IMR-90 (cell line): ENCODE measurements at regions not wholly inside any gene's neighbourhood (a gene's known extent, or its start where the extent isn't known, plus 50 kb on each side); places are given as distances from the start of the nearest gene placed in this dataset.

Source experiments
- ATAC-seq: fragments of 200-7000 bp; cut with Tn5 transposase; 2 replicates; pipeline ENCODE4 v1.9.1; 2020; ENCODE audit warnings: low read depth, mild to moderate bottlenecking, moderate library complexity
- BruUV-seq: library from RNA; stranded (reverse); fragments of 400-500 nt; replicated peaks from 2 replicates; lab custom pipeline; 2021; lab: Mats Ljungman, UMichigan
- CTCF ChIA-PET: fragments of 300-600 bp; formaldehyde crosslinking; extraction: SDS; loops from one replicate; lab custom pipeline; 2021; ENCODE audit warnings: antibody characterized with exemption; lab: Yijun Ruan, JAX
- POLR2A ChIA-PET: fragments of 300-600 bp; sonication (Branson Sonifier 250); formaldehyde crosslinking; loops from one replicate; lab custom pipeline; 2022; ENCODE audit warnings: antibody characterized with exemption; ENCODE audit not compliant: unreplicated experiment; lab: Charles Lee
- DNase-seq: peaks from one replicate; pipeline ENCODE4 v3.0.0; 2013
- H2AFZ ChIP-seq: replicated peaks from 2 replicates; pipeline ENCODE3; 2013; ENCODE audit warnings: low read length, mild to moderate bottlenecking; ENCODE audit not compliant: poor library complexity
- H2AK5ac ChIP-seq: 2 replicates; pipeline ENCODE4 v1.6.1; 2013; ENCODE audit warnings: low read depth, low read length, inconsistent platforms
- H2AK9ac ChIP-seq: replicated peaks from 2 replicates; pipeline ENCODE3; 2013; ENCODE audit warnings: mild to moderate bottlenecking, low read depth, low read length, moderate library complexity; ENCODE audit not compliant: poor library complexity
- H2BK120ac ChIP-seq: 2 replicates; pipeline ENCODE4 v1.6.1; 2013; ENCODE audit warnings: low read depth, low read length, inconsistent platforms
- H2BK15ac ChIP-seq: 3 replicates; pipeline ENCODE4 v1.6.1; 2013; ENCODE audit warnings: low read depth, low read length, inconsistent platforms
- H2BK20ac ChIP-seq: 2 replicates; pipeline ENCODE4 v1.6.1; 2013; ENCODE audit warnings: low read depth, mild to moderate bottlenecking, inconsistent platforms, low read length, moderate library complexity
- H2BK5ac ChIP-seq: 2 replicates; pipeline ENCODE4 v1.6.1; 2013; ENCODE audit warnings: mild to moderate bottlenecking, low read depth, low read length, inconsistent platforms; ENCODE audit not compliant: poor library complexity, severe bottlenecking
- H3K14ac ChIP-seq: replicated peaks from 2 replicates; pipeline ENCODE4 v1.6.1; 2013; ENCODE audit warnings: low read depth, low read length, inconsistent platforms
- H3K18ac ChIP-seq: 2 replicates; pipeline ENCODE4 v1.6.1; 2013; ENCODE audit warnings: low read depth, low read length, control low read depth
- H3K23ac ChIP-seq: 2 replicates; pipeline ENCODE4 v1.6.1; 2013; ENCODE audit warnings: low read depth, low read length, inconsistent platforms
- H3K27ac ChIP-seq: 2 replicates; pipeline ENCODE4 v1.5.1; 2013; ENCODE audit warnings: mild to moderate bottlenecking, control low read depth, low read length; ENCODE audit not compliant: insufficient read depth
- H3K27me3 ChIP-seq: 2 replicates; pipeline ENCODE4 v1.6.1; 2013; ENCODE audit warnings: low read length; ENCODE audit not compliant: control insufficient read depth, insufficient read depth
- H3K36me3 ChIP-seq: 2 replicates; pipeline ENCODE4 v1.6.1; 2013; ENCODE audit warnings: low read length, mixed read lengths; ENCODE audit not compliant: control insufficient read depth, insufficient read depth
- H3K4ac ChIP-seq: 2 replicates; pipeline ENCODE4 v1.6.1; 2013; ENCODE audit warnings: low read depth, low read length, inconsistent platforms
- H3K4me1 ChIP-seq: 2 replicates; pipeline ENCODE4 v1.6.1; 2013; ENCODE audit warnings: low read length, mixed read lengths; ENCODE audit not compliant: control insufficient read depth, insufficient read depth
- H3K4me2 ChIP-seq: 2 replicates; pipeline ENCODE4 v1.6.1; 2013; ENCODE audit warnings: low read depth, mild to moderate bottlenecking, control low read depth, low read length, moderate library complexity
- H3K4me3 ChIP-seq: 2 replicates; pipeline ENCODE4 v1.5.1; 2013; ENCODE audit warnings: low read depth, mild to moderate bottlenecking, control low read depth, low read length, moderate library complexity; ENCODE audit not compliant: insufficient read depth
- H3K56ac ChIP-seq: 2 replicates; pipeline ENCODE4 v1.6.1; 2013; ENCODE audit warnings: low read length, inconsistent platforms; ENCODE audit not compliant: insufficient read depth; ENCODE audit errors: extremely low read depth
- H3K79me1 ChIP-seq, 2 experiments: 2 replicates each; pipeline ENCODE4 v1.6.1; 2013; ENCODE audit warnings: low read length in 2 of 2, inconsistent platforms in 1 of 2, low read depth in 1 of 2
- H3K9ac ChIP-seq: 2 replicates; pipeline ENCODE4 v1.6.1; 2013; ENCODE audit warnings: low read depth, low read length, control low read depth
- H3K9me1 ChIP-seq: 2 replicates; pipeline ENCODE4 v1.6.1; 2013; ENCODE audit warnings: low read length, inconsistent platforms; ENCODE audit not compliant: insufficient read depth
- H3K9me3 ChIP-seq: 2 replicates; pipeline ENCODE4 v1.6.1; 2013; ENCODE audit warnings: low read length; ENCODE audit not compliant: control insufficient read depth, insufficient read depth
- H4K20me1 ChIP-seq: 2 replicates; pipeline ENCODE4 v1.6.1; 2013; ENCODE audit warnings: low read length, inconsistent platforms; ENCODE audit not compliant: insufficient read depth
- H4K5ac ChIP-seq: 2 replicates; pipeline ENCODE4 v1.6.1; 2013; ENCODE audit warnings: mild to moderate bottlenecking, low read depth, low read length, control low read depth
- H4K8ac ChIP-seq, 2 experiments: 2 replicates each; pipeline ENCODE4 v1.6.1; 2013; ENCODE audit warnings: low read depth in 2 of 2, low read length in 2 of 2, control low read depth in 1 of 2, inconsistent platforms in 1 of 2
- H4K91ac ChIP-seq: 2 replicates; pipeline ENCODE4 v1.6.1; 2013; ENCODE audit warnings: low read depth, low read length, inconsistent platforms; ENCODE audit not compliant: insufficient read depth
- BHLHE40 ChIP-seq: fragments of 150-350 bp; IDR thresholded peaks from 2 replicates; pipeline ENCODE4 v1.6.1; 2016; ENCODE audit warnings: mild to moderate bottlenecking, low read depth, low read length
- CEBPB ChIP-seq: IDR thresholded peaks from 2 replicates; pipeline ENCODE4 v1.6.1; 2012; ENCODE audit warnings: low read depth, low read length, improper control_type of control experiment
- CHD1 ChIP-seq: IDR thresholded peaks from 2 replicates; pipeline ENCODE4 v1.6.1; 2012; ENCODE audit warnings: low read depth, low read length, improper control_type of control experiment
- FOS ChIP-seq: fragments of 150-350 bp; IDR thresholded peaks from 2 replicates; pipeline ENCODE4 v1.6.1; 2016; ENCODE audit warnings: low read depth, low read length
- MAFK ChIP-seq: IDR thresholded peaks from 2 replicates; pipeline ENCODE4 v1.6.1; 2012; ENCODE audit warnings: low read depth, low read length, improper control_type of control experiment
- MAZ ChIP-seq: IDR thresholded peaks from 2 replicates; pipeline ENCODE4 v1.6.1; 2012; ENCODE audit warnings: low read depth, mild to moderate bottlenecking, low read length, improper control_type of control experiment, moderate library complexity, borderline replicate concordance
- MXI1 ChIP-seq: IDR thresholded peaks from 2 replicates; pipeline ENCODE4 v1.6.1; 2012; ENCODE audit warnings: low read depth, mild to moderate bottlenecking, low read length, moderate library complexity, borderline replicate concordance
- NFE2L2 ChIP-seq: fragments of 150-350 bp; IDR thresholded peaks from 2 replicates; pipeline ENCODE4 v1.6.1; 2016; ENCODE audit warnings: low read depth, mild to moderate bottlenecking, low read length
- POLR2A ChIP-seq: IDR thresholded peaks from 2 replicates; pipeline ENCODE4 v1.6.1; 2012; ENCODE audit warnings: mild to moderate bottlenecking, low read depth, low read length
- RAD21 ChIP-seq: IDR thresholded peaks from 2 replicates; pipeline ENCODE4 v1.6.1; 2012; ENCODE audit warnings: low read length, improper control_type of control experiment
- RCOR1 ChIP-seq: IDR thresholded peaks from 2 replicates; pipeline ENCODE4 v1.6.1; 2012; ENCODE audit warnings: mild to moderate bottlenecking, low read length, improper control_type of control experiment; ENCODE audit not compliant: insufficient replicate concordance
- RFX5 ChIP-seq: IDR thresholded peaks from 2 replicates; pipeline ENCODE4 v1.8.0; 2012; ENCODE audit warnings: low read depth, mild to moderate bottlenecking, low read length, moderate library complexity
- SMC3 ChIP-seq: fragments of 150-350 bp; IDR thresholded peaks from 2 replicates; pipeline ENCODE4 v1.6.1; 2016; ENCODE audit warnings: low read depth, mild to moderate bottlenecking, antibody characterized with exemption, low read length, moderate library complexity
- WGBS, 2 experiments: methylation state at CpG; one replicate each; pipeline versions ENCODE4 v1.1.5 to v1.1.7; 2013; ENCODE audit warnings: missing lambda C conversion rate in 2 of 2; ENCODE audit not compliant: insufficient read length in 1 of 2; ENCODE audit errors: extremely low coverage in 2 of 2; 5-methylcytosine and 5-hydroxymethylcytosine counted together
- dilution Hi-C: fragments of 300-500 bp; cut with HindIII; formaldehyde crosslinking; loops from one replicate; pipeline ENCODE4 v1.14.3; 2018; ENCODE audit warnings: low sequenced_read_pairs; ENCODE audit not compliant: unreplicated experiment
- in situ Hi-C: fragments of 300-500 bp; cut with MboI; formaldehyde crosslinking; loops from 3 replicates; pipeline ENCODE4 v1.14.3; 2019; ENCODE audit warnings: low sequenced_read_pairs, inconsistent platforms, mixed read lengths
- intact Hi-C: fragments of 100-400 bp; cut with micrococcal nuclease; formaldehyde crosslinking; loops from 2 replicates; pipeline ENCODE4 v1.10.0; 2022
- TF ChIP-seq, protein P1 (sequence below): fragments of 150-350 bp; IDR thresholded peaks from 2 replicates; pipeline ENCODE4 v1.6.1; 2017; ENCODE audit warnings: mild to moderate bottlenecking, antibody characterized with exemption, low read length, low read depth
- TF ChIP-seq, protein P2 (sequence below): fragments of 150-350 bp; IDR thresholded peaks from 2 replicates; pipeline ENCODE4 v1.6.1; 2016; ENCODE audit warnings: low read depth, mild to moderate bottlenecking, low read length, moderate library complexity, borderline replicate concordance
- TF ChIP-seq, protein P3 (sequence below): conservative IDR thresholded peaks from 2 replicates; pipeline ENCODE4 v1.5.1; 2012; ENCODE audit warnings: mild to moderate bottlenecking, low read depth, low read length, improper control_type of control experiment

DNA sequence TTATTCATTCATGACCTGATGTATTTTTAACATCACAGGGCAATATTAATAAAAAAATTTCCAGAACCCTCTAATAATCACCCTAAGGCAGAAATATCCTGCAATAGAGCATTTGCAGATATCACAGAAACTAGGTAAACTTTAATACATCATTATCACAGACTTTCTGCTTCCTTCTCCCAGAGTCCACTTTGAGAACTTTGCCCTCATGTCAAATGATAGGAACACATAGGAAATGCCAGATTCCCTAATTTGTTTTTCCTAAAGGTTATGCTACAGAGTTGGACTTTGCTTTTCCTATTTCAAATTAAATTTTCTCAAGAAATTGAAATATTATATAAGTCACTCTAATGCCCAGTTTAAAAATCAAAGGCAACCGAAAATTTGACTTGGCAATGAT is 352.8 kb upstream of the LRP1B start:
- Histone ChIP-seq H2AK9ac (no peak overlapping the region), H3K4me1 (no peaks in the 10 kb centered on the region), H3K79me1 (no peaks in the 10 kb centered on the region), H3K23ac (no peak overlapping the region), H3K56ac (no peak overlapping the region), H2BK120ac (no peak overlapping the region), H3K9ac (no peak overlapping the region), H4K91ac (no peak overlapping the region), H4K5ac (no peak overlapping the region), H2AK5ac (no peak overlapping the region), H4K8ac (no peak overlapping the region), H2BK5ac (no peak overlapping the region), H3K27me3 (no peaks in the 10 kb centered on the region), H3K27ac (no peak overlapping the region), H3K36me3 (no peaks in the 10 kb centered on the region), H3K4me2 (no peak overlapping the region), H3K4me3 (no peak overlapping the region), H3K14ac (no peak overlapping the region), H4K20me1 (no peaks in the 10 kb centered on the region), H3K9me1 (no peaks in the 10 kb centered on the region), H2BK20ac (no peak overlapping the region), H2BK15ac (no peak overlapping the region), H3K18ac (no peak overlapping the region), H2AFZ (no peak overlapping the region), H3K9me3 (no peaks in the 10 kb centered on the region), H3K4ac (no peak overlapping the region)
- ATAC-seq (no peak), DNase-seq (no peak)
- no CpG with 5 or more reads among the region's 1 CpG for WGBS, 2 experiments
- dilution Hi-C loops (no loop called here), intact Hi-C loops (no loop called here), in situ Hi-C loops (no loop called here)
- ChIA-PET CTCF (no interaction called here), POLR2A (no interaction called here)
- TF ChIP-seq MXI1: no peak
- TF ChIP-seq, protein P1, sequence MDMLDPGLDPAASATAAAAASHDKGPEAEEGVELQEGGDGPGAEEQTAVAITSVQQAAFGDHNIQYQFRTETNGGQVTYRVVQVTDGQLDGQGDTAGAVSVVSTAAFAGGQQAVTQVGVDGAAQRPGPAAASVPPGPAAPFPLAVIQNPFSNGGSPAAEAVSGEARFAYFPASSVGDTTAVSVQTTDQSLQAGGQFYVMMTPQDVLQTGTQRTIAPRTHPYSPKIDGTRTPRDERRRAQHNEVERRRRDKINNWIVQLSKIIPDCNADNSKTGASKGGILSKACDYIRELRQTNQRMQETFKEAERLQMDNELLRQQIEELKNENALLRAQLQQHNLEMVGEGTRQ: no peak
- TF ChIP-seq RAD21: no peak
- no peak for TF ChIP-seq SMC3
- TF ChIP-seq, protein P2, sequence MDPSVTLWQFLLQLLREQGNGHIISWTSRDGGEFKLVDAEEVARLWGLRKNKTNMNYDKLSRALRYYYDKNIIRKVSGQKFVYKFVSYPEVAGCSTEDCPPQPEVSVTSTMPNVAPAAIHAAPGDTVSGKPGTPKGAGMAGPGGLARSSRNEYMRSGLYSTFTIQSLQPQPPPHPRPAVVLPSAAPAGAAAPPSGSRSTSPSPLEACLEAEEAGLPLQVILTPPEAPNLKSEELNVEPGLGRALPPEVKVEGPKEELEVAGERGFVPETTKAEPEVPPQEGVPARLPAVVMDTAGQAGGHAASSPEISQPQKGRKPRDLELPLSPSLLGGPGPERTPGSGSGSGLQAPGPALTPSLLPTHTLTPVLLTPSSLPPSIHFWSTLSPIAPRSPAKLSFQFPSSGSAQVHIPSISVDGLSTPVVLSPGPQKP: no peak
- TF ChIP-seq CHD1: no peak
- no peak for TF ChIP-seq RCOR1
- no peak for TF ChIP-seq MAFK
- TF ChIP-seq MAZ: no peak
- TF ChIP-seq BHLHE40: no peak
- TF ChIP-seq, protein P3, sequence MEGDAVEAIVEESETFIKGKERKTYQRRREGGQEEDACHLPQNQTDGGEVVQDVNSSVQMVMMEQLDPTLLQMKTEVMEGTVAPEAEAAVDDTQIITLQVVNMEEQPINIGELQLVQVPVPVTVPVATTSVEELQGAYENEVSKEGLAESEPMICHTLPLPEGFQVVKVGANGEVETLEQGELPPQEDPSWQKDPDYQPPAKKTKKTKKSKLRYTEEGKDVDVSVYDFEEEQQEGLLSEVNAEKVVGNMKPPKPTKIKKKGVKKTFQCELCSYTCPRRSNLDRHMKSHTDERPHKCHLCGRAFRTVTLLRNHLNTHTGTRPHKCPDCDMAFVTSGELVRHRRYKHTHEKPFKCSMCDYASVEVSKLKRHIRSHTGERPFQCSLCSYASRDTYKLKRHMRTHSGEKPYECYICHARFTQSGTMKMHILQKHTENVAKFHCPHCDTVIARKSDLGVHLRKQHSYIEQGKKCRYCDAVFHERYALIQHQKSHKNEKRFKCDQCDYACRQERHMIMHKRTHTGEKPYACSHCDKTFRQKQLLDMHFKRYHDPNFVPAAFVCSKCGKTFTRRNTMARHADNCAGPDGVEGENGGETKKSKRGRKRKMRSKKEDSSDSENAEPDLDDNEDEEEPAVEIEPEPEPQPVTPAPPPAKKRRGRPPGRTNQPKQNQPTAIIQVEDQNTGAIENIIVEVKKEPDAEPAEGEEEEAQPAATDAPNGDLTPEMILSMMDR: no peak
- no peak for TF ChIP-seq FOS
- TF ChIP-seq NFE2L2: no peak
- no peak for TF ChIP-seq CEBPB
- no peak for TF ChIP-seq POLR2A
- no peak for TF ChIP-seq RFX5
- no TSS peak for BruUV-seq
